VCaP (cell line): ENCODE measurements at regions not wholly inside any gene's neighbourhood (a gene's known extent, or its start where the extent isn't known, plus 50 kb on each side); places are given as distances from the start of the nearest gene placed in this dataset.
"Not testable (repeated sequence)": the region's sequence is repeated elsewhere in the genome, so short reads cannot be mapped to it uniquely, and the experiment has no call there.

Experiments
- H3K27ac ChIP-seq: fragments of 450-650 bp; 2 replicates; pipeline ENCODE4 v1.5.1; 2017
- TF ChIP-seq, protein P1 (sequence below): fragments of 450-650 bp; conservative IDR thresholded peaks from 2 replicates; pipeline ENCODE4 v1.5.1; 2017; ENCODE audit warnings: mild to moderate bottlenecking, moderate library complexity

DNA sequence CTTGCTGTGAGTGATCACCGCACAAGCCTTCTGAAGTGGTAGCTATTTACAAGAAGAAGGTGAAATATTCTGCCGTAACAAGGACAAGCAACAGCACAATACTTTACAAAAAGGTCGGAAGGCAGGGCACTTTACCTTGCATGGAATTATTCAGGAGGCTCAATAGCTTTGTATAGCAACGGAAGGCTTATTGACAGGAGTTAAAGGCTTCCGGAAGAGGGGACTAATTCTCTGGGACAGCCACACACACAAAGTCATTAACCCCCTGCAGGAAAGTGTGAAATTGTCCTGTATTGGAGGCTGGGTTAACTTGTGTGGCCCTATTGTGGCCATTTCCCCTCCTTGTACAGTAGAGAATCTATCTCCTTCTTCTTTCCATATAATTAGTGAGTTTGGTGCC, 199.3 kb upstream of the SEMA6A start:
- TF ChIP-seq, protein P1, sequence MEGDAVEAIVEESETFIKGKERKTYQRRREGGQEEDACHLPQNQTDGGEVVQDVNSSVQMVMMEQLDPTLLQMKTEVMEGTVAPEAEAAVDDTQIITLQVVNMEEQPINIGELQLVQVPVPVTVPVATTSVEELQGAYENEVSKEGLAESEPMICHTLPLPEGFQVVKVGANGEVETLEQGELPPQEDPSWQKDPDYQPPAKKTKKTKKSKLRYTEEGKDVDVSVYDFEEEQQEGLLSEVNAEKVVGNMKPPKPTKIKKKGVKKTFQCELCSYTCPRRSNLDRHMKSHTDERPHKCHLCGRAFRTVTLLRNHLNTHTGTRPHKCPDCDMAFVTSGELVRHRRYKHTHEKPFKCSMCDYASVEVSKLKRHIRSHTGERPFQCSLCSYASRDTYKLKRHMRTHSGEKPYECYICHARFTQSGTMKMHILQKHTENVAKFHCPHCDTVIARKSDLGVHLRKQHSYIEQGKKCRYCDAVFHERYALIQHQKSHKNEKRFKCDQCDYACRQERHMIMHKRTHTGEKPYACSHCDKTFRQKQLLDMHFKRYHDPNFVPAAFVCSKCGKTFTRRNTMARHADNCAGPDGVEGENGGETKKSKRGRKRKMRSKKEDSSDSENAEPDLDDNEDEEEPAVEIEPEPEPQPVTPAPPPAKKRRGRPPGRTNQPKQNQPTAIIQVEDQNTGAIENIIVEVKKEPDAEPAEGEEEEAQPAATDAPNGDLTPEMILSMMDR = no peak
- no peak overlapping the region for H3K27ac ChIP-seq

DNA sequence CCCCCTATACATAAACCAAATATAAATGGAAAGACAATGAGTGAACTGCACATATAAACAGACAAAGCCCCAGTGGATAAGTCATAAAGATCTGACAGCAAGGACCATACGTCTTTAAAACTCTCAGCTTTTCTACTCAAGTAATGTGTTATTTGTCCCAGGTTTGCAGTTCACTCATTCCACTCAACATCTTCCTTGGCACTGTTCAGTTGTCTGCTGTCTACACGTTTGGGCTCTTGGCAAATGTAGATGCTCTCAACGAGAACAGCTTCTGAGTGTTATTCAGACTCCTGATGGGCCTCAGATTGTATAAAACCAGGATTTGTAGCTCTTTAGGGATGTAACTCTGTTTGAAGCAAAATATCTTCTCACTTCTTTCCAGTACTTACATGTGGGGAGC, 198.2 kb upstream of the SEMA6A start:
- no peak overlapping the region for H3K27ac ChIP-seq
- TF ChIP-seq, protein P1 = no peak

DNA sequence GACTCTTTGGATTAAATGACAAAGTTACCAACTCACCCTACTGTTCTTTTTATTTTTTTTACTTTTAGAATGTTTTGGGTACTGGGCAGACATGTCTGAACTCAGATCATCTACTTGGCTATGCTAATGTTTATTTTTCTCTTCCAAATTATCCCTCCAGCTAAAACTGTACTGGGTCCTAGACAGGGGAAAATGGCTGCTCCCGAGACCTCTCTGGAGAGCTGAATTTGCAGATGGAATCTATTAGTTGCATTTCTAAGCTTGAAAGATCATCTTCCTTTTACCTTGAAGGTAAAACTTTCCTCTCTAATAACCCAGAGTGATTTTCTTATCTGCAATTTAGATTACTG, 197.5 kb upstream of the SEMA6A start:
- TF ChIP-seq, protein P1 = no peak

DNA sequence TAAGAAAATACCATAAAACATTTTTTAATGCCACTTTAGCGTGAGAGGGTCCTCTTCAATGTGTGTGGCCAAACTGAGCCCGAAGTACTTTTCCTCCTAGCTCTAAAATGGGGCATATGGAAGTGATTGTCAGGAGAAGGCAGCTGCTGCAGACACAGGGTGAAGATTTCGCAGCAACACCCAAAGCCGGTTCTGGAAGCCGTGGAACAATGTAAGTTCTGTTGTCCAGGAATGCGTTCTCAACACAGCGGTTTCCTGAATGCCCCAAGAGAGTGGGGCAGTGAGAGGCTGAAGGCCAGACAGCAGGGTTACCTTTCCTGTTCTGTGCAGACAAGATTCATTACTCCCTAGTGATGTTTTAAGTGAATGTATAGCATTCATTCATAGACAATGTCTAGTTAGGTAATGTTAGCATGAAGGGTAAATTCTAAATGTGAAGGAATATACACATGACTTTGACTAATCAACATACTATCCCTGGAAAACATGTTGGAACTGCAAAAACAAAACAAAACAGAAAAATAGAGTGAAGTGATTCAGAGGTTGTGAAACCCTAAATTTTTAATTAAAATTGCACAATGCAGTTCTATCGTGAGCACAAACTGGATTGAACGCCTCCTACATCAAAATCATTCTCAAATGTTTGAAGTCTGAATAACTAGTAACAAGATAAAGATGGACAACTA, 197.0 kb upstream of the SEMA6A start:
- TF ChIP-seq, protein P1 = no peak
- no peak overlapping the region for H3K27ac ChIP-seq

More for the DNA sequence above, 197.5 kb upstream of the SEMA6A start:
- no peak overlapping the region for H3K27ac ChIP-seq

DNA sequence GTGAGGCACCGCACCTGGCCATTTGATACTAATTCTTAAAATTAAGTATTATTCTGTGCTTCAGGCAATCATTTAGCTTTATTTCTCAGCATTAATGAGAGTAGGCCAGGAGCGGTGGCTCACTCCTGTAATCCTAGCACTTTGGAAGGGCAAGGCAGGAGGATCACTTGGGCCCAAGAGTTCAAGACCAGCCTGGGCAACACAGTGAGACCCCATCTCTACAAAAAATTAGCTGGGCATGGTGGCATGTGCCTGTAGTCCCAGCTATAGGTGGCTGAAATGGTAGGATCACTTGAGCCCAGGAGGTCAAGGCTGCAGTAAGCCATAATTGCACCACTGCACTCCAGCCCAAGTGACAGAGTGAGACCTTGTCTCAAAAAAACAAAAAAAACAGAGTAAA, 195.3 kb upstream of the SEMA6A start:
- H3K27ac ChIP-seq = not testable (repeated sequence)

DNA sequence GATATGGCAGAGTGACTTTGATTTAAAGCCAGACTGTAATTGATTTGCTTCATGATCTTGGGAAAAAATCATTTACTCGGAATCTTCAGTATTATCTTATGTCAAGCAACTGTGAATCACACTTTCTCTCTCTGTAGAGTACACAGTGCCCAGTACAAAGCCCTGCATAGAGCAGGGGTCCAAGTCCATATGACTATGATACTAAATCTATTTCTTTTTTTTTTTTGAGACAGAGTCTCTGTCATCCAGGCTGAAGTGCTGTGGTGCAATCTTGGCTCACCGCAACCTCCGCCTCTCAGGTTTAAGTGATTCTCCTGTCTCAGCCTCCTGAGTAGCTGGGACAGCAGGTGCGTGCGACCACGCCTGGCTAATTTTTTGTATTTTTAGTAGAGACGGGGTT, 194.8 kb upstream of the SEMA6A start:
- H3K27ac ChIP-seq = no peak overlapping the region
- TF ChIP-seq, protein P1 = no peak

DNA sequence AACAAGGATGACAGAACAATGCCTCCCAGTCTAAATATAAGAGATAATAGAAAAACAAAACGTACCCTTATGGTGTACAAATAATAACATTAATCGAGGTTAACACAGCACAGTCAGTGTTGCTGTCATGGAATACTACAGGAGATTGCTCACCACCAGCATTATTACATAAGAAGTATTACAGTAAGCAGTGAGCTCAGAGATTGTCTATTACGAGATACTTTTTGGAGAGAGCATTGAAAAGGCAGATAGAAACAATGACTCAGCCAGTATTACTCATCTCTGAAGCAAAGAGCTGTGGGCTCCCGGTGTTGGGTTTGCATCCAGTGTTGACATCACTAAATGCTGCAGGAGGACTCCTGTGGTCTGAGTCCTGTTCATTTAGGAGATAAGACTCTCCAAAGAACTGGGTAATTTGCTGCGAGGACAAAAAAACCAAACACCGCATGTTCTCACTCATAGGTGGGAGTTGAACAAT, 191.9 kb upstream of the SEMA6A start:
- H3K27ac ChIP-seq = no peak overlapping the region

DNA sequence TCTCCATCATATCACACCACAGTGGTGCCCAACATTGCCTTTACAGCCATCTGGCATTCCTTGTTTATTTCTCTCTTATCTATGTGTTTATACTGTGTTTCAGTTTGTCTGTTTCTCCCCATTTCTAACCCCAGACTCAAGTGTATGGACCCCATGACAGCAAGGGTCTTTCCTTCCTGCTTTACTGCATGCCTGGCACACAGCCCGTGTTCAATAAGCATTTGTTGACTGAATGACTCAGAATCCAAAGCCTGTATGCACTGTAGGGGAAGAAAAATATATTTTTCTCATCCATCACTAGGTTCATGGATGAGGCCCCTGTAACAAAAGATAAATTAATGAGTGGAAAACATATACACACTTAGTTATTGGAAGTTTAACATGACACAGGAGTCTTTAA, 190.8 kb upstream of the SEMA6A start:
- TF ChIP-seq, protein P1 = no peak
- no peak overlapping the region for H3K27ac ChIP-seq

More for the DNA sequence above, 191.9 kb upstream of the SEMA6A start:
- TF ChIP-seq, protein P1 = no peak
